ENCODE measurements at regions not wholly inside any gene's neighbourhood (a gene's known extent, or its start where the extent isn't known, plus 50 kb on each side); places are given as distances from the start of the nearest gene placed in this dataset.

DNA sequence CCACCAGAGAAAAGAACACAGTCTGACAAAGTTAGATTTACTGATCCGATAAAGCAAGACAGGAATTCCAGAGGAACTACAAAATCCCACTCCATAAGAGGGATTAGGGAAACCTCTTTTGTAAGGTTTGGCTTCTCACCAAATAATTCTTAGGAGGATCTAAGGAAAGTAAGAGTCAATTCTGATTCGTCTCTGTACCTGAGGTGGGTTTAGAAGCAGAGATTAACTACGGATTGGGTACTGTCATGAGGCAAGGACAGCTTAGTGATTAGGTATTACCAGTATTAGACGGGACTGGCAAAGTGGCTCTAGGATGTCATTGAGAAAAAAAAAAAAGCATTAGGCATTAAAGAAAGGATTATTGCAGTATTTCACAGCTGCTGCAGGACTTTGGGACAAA is 371.7 kb upstream of the BRINP3 start:
- Histone ChIP-seq H2AFZ (replicated peaks) (no peak overlapping the region), H3K9me3 (ENCODE audit: low read depth) (no peaks in the 10 kb centered on the region), H4K20me1 (ENCODE audit: low read depth) (no peaks in the 10 kb centered on the region), H3K27ac (no peak overlapping the region), H3F3A (ENCODE audit: low read depth) (no peaks in the 10 kb centered on the region), H3K36me3 (no peaks in the 10 kb centered on the region), H3K27me3 (no peaks in the 10 kb centered on the region), H3K4me1 (no peaks in the 10 kb centered on the region), H3K9ac (no peak overlapping the region), H3K4me2 (no peak overlapping the region), H3K79me2 (ENCODE audit: low read depth) (no peaks in the 10 kb centered on the region), H3K4me3 (no peak overlapping the region)
- Mint-ChIP-seq H3K9me3 (no peaks in the 10 kb centered on the region), H3K4me1 (peaks cover 4% of the 10 kb centered on the region), H3K27ac (no peak overlapping the region), H3K27me3 (ENCODE audit: insufficient read depth, low read depth) (no peaks in the 10 kb centered on the region), H3K4me3 (no peak overlapping the region), H3K36me3 (no peaks in the 10 kb centered on the region)
- peak; percentile 29 for DNase-seq (ENCODE audit: low spot score)
- TF ChIP-seq EZH2 (IDR thresholded peaks at IDR 0.05), result no peak
- TF ChIP-seq, protein P1, sequence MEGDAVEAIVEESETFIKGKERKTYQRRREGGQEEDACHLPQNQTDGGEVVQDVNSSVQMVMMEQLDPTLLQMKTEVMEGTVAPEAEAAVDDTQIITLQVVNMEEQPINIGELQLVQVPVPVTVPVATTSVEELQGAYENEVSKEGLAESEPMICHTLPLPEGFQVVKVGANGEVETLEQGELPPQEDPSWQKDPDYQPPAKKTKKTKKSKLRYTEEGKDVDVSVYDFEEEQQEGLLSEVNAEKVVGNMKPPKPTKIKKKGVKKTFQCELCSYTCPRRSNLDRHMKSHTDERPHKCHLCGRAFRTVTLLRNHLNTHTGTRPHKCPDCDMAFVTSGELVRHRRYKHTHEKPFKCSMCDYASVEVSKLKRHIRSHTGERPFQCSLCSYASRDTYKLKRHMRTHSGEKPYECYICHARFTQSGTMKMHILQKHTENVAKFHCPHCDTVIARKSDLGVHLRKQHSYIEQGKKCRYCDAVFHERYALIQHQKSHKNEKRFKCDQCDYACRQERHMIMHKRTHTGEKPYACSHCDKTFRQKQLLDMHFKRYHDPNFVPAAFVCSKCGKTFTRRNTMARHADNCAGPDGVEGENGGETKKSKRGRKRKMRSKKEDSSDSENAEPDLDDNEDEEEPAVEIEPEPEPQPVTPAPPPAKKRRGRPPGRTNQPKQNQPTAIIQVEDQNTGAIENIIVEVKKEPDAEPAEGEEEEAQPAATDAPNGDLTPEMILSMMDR (IDR thresholded peaks at IDR 0.05), result no peak
- TF ChIP-seq EZH2phosphoT487 (IDR thresholded peaks at IDR 0.05), result no peak

DNA sequence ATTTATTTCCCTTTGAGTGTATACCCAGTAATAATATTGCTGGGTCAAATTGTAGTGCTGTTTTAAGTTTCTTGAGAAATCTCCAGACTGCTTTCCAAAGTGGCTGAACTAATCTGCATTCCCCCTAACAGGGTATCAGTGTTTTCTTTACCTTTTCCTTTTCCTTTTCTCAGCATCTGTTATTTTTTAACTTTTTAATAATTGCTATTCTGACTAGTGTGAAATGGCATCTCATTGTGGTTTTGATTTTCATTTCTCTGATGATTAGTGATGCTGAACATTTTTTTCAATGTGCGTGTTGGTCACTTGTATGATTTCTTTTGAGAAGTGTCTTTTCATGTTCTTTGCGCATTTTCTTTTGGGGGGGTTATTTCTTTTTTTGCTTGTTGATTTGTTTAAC is 374.9 kb upstream of the BRINP3 start:
- Mint-ChIP-seq H3K4me3 (no peak overlapping the region), H3K9me3 (peaks cover 2% of the 10 kb centered on the region)

DNA sequence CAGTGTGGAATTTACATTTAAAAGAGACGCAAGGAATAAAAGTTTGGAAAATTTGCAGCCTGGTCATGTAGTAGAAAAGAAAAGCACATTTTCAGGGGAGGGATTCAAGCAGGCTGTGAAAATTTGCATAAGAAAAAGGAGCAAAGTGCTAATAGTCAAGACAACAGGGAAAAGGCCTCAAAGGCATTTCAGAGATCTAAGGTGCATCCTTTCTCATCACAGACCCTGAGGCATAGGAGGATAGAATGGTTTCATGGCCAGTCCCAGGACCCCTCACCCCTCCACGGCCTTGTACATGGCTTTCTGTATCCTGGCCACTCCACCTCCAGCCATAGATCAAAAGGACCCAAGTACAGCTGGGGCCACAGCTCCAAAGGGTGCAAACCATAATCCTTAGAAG is 380.5 kb upstream of the BRINP3 start:
- Mint-ChIP-seq H3K27ac (no peak overlapping the region), H3K27me3 (ENCODE audit: insufficient read depth, low read depth) (no peaks in the 10 kb centered on the region), H3K9me3 (peaks cover 6% of the 10 kb centered on the region), H3K4me3 (no peak overlapping the region), H3K36me3 (no peaks in the 10 kb centered on the region), H3K4me1 (no peaks in the 10 kb centered on the region)
- H3K9ac ChIP-seq, result no peak overlapping the region
- no peaks in the 10 kb centered on the region for H3F3A ChIP-seq (ENCODE audit: low read depth)
- no peaks in the 10 kb centered on the region for H3K79me2 ChIP-seq (ENCODE audit: low read depth)
- TF ChIP-seq, protein P1 (IDR thresholded peaks at IDR 0.05), result no peak
- no peak for TF ChIP-seq EZH2phosphoT487 (IDR thresholded peaks at IDR 0.05)
- no peak for TF ChIP-seq EZH2 (IDR thresholded peaks at IDR 0.05)
- H4K20me1 ChIP-seq (ENCODE audit: low read depth), result no peaks in the 10 kb centered on the region
- no peaks in the 10 kb centered on the region for H3K9me3 ChIP-seq (ENCODE audit: low read depth)
- no peak overlapping the region for H3K4me2 ChIP-seq
- no peaks in the 10 kb centered on the region for H3K4me1 ChIP-seq
- no peak overlapping the region for H3K27ac ChIP-seq
- no peak for DNase-seq (ENCODE audit: low spot score)
- no peaks in the 10 kb centered on the region for H3K36me3 ChIP-seq
- no peaks in the 10 kb centered on the region for H3K27me3 ChIP-seq
- H3K4me3 ChIP-seq, result no peak overlapping the region
- no peak overlapping the region for H2AFZ ChIP-seq (replicated peaks)

More for the DNA sequence above, 374.9 kb upstream of the BRINP3 start:
- no peaks in the 10 kb centered on the region for H3K36me3 ChIP-seq
- Mint-ChIP-seq H3K27ac (no peak overlapping the region), H3K4me1 (peaks cover 4% of the 10 kb centered on the region), H3K27me3 (ENCODE audit: insufficient read depth, low read depth) (no peaks in the 10 kb centered on the region), H3K36me3 (no peaks in the 10 kb centered on the region)
- DNase-seq (ENCODE audit: low spot score), result no peak
- no peak overlapping the region for H3K4me2 ChIP-seq
- no peaks in the 10 kb centered on the region for H3F3A ChIP-seq (ENCODE audit: low read depth)
- H2AFZ ChIP-seq (replicated peaks), result no peak overlapping the region
- H3K27me3 ChIP-seq, result no peaks in the 10 kb centered on the region
- no peaks in the 10 kb centered on the region for H3K9me3 ChIP-seq (ENCODE audit: low read depth)
- no peak overlapping the region for H3K4me3 ChIP-seq
- H3K27ac ChIP-seq, result no peak overlapping the region
- TF ChIP-seq, protein P1 (IDR thresholded peaks at IDR 0.05), result no peak
- TF ChIP-seq EZH2 (IDR thresholded peaks at IDR 0.05) (no peak), EZH2phosphoT487 (IDR thresholded peaks at IDR 0.05) (no peak)
- H3K4me1 ChIP-seq, result no peaks in the 10 kb centered on the region
- no peak overlapping the region for H3K9ac ChIP-seq
- H4K20me1 ChIP-seq (ENCODE audit: low read depth), result no peaks in the 10 kb centered on the region
- no peaks in the 10 kb centered on the region for H3K79me2 ChIP-seq (ENCODE audit: low read depth)
